Mammary epithelial cell (primary cell): ENCODE measurements at regions not wholly inside any gene's neighbourhood (a gene's known extent, or its start where the extent isn't known, plus 50 kb on each side); places are given as distances from the start of the nearest gene placed in this dataset.

Source experiments
- EZH2 ChIP-seq: IDR thresholded peaks from 2 replicates; pipeline ENCODE4 v1.6.1; 2012; ENCODE audit warnings: low read length, inconsistent platforms, borderline replicate concordance
- TF ChIP-seq, protein P1 (sequence below), 2 donors: IDR thresholded peaks in 1 of 2; conservative IDR thresholded peaks in 1 of 2; 2 replicates each; pipeline ENCODE4 v1.5.1; 2011 to 2012; ENCODE audit warnings: inconsistent platforms in 2 of 2, low read length in 2 of 2, mild to moderate bottlenecking in 2 of 2, control low read depth in 1 of 2, low read depth in 1 of 2; ENCODE audit not compliant: insufficient read depth in 1 of 2; ENCODE audit errors: extremely low read depth in 1 of 2

- TF ChIP-seq, protein P1, sequence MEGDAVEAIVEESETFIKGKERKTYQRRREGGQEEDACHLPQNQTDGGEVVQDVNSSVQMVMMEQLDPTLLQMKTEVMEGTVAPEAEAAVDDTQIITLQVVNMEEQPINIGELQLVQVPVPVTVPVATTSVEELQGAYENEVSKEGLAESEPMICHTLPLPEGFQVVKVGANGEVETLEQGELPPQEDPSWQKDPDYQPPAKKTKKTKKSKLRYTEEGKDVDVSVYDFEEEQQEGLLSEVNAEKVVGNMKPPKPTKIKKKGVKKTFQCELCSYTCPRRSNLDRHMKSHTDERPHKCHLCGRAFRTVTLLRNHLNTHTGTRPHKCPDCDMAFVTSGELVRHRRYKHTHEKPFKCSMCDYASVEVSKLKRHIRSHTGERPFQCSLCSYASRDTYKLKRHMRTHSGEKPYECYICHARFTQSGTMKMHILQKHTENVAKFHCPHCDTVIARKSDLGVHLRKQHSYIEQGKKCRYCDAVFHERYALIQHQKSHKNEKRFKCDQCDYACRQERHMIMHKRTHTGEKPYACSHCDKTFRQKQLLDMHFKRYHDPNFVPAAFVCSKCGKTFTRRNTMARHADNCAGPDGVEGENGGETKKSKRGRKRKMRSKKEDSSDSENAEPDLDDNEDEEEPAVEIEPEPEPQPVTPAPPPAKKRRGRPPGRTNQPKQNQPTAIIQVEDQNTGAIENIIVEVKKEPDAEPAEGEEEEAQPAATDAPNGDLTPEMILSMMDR (conservative IDR thresholded peaks at IDR 0.05 in 1 of 2, IDR thresholded peaks at IDR 0.05 in 1 of 2; ENCODE audit: extremely low read depth in 1 of 2, insufficient read depth in 1 of 2, low read depth in 1 of 2, low read length in 2 of 2) = no peak
- TF ChIP-seq EZH2 = no peak
These were observed 274.2 kb upstream of the LRATD1 start for GRCh38 chr2:14358339-14358738.
